Myocyte (in vitro differentiated cells): ENCODE measurements at regions not wholly inside any gene's neighbourhood (a gene's known extent, or its start where the extent isn't known, plus 50 kb on each side); places are given as distances from the start of the nearest gene placed in this dataset.

Source experiments
- DNase-seq: peaks from one replicate; pipeline ENCODE4 v3.0.0-alpha.2; 2012; ENCODE audit warnings: low read depth

- no peak for DNase-seq
These were observed 56.0 kb upstream of the LINGO1 start for GRCh38 chr15:77688693-77689092.

GRCh38 chr15:77688266-77688665, 55.6 kb upstream of the LINGO1 start:
- DNase-seq = no peak

GRCh38 chr15:77685082-77685815, 52.5 kb upstream of the LINGO1 start:
- no peak for DNase-seq

- no peak for DNase-seq
These were observed 51.8 kb upstream of the LINGO1 start for GRCh38 chr15:77684341-77685081.

GRCh38 chr15:77682564-77682963, 49.9 kb upstream of the LINGO1 start:
- no peak for DNase-seq
